Endothelial cell (in vitro differentiated cells): ENCODE measurements at regions not wholly inside any gene's neighbourhood (a gene's known extent, or its start where the extent isn't known, plus 50 kb on each side); places are given as distances from the start of the nearest gene placed in this dataset.

Experiments
- DNase-seq: peaks from one replicate; pipeline ENCODE4 v3.0.0; 2021; ENCODE audit warnings: low spot score
- H3K27ac Mint-ChIP-seq: one replicate; pipeline ENCODE4 v1.8.0; 2021; ENCODE audit warnings: mixed read lengths, inconsistent platforms; ENCODE audit not compliant: unreplicated experiment
- H3K27me3 Mint-ChIP-seq: one replicate; pipeline ENCODE4 v1.8.0; 2021; ENCODE audit warnings: mild to moderate bottlenecking, moderate library complexity, mixed read lengths, inconsistent platforms; ENCODE audit not compliant: unreplicated experiment
- H3K36me3 Mint-ChIP-seq: one replicate; pipeline ENCODE4 v1.8.0; 2021; ENCODE audit warnings: mild to moderate bottlenecking, low read depth, mixed read lengths, inconsistent platforms; ENCODE audit not compliant: unreplicated experiment
- H3K4me1 Mint-ChIP-seq: one replicate; pipeline ENCODE4 v1.8.0; 2021; ENCODE audit warnings: mild to moderate bottlenecking, mixed read lengths, inconsistent platforms; ENCODE audit not compliant: unreplicated experiment
- H3K4me3 Mint-ChIP-seq: one replicate; pipeline ENCODE4 v1.8.0; 2021; ENCODE audit warnings: mild to moderate bottlenecking, mixed read lengths, inconsistent platforms; ENCODE audit not compliant: unreplicated experiment
- H3K9me3 Mint-ChIP-seq: one replicate; pipeline ENCODE4 v1.8.0; 2021; ENCODE audit warnings: mixed read lengths, inconsistent platforms; ENCODE audit not compliant: unreplicated experiment
- CTCF ChIP-seq: fragments of 200-600 bp; sonication (generic); IDR thresholded peaks from one replicate; pipeline ENCODE4 v1.5.0; 2021; ENCODE audit warnings: antibody characterized with exemption; ENCODE audit not compliant: unreplicated experiment

DNA sequence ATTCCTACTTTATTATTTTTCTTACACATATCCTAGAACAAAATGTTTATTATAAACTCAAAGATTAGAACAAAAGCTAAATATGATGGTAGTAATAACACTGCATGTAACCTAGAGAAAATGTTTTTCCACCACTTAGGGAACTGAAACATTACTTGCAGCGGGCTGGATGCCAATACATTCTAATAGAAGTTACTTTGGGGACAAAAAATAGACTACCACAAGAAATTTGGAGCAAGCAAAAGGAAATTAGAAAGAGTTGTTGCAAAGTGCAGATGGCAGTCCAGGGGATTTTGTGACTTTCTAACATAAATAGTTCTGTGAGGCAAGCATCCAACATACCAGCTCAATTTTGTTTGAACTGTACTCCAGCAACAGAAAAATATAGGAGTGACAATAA lies 255.3 kb upstream of the GRIN3A start:
- Mint-ChIP-seq H3K4me1 (no peaks in the 10 kb centered on the region), H3K4me3 (no peak overlapping the region), H3K27me3 (peaks cover 3% of the 10 kb centered on the region), H3K36me3 (peaks cover 3% of the 10 kb centered on the region), H3K27ac (no peak overlapping the region), H3K9me3 (peaks cover 22% of the 10 kb centered on the region)
- DNase-seq: no peak
- TF ChIP-seq CTCF: no peak

DNA sequence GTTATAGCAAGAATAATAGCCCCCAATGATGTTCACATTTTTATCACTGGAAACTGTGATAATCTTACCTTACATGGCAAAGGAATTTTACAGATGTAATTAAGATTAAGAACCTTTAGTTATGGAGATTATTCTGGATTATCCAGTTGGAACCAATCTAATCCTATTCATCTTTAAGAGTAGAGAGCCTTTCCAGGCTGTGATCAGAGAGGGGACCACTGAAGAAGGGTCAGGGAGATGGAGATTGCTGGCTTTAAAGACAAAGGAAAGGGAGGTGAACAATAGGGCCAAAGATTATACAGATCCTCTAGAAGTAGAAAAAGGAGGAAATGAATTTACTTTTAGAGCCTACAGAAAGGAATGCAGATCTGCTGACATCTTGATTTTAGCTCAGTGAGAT lies 253.5 kb upstream of the GRIN3A start:
- no peaks in the 10 kb centered on the region for H3K27me3 Mint-ChIP-seq
- peaks cover 16% of the 10 kb centered on the region for H3K9me3 Mint-ChIP-seq
- no peaks in the 10 kb centered on the region for H3K4me1 Mint-ChIP-seq
- no peaks in the 10 kb centered on the region for H3K36me3 Mint-ChIP-seq
- no peak overlapping the region for H3K27ac Mint-ChIP-seq
- no peak for DNase-seq
- no peak for TF ChIP-seq CTCF
- no peak overlapping the region for H3K4me3 Mint-ChIP-seq

- no peak for DNase-seq
- no peak overlapping the region for H3K4me3 Mint-ChIP-seq
- no peak overlapping the region for H3K27ac Mint-ChIP-seq
- no peaks in the 10 kb centered on the region for H3K27me3 Mint-ChIP-seq
- H3K4me1 Mint-ChIP-seq: no peaks in the 10 kb centered on the region
- peaks cover 5% of the 10 kb centered on the region for H3K9me3 Mint-ChIP-seq
- no peaks in the 10 kb centered on the region for H3K36me3 Mint-ChIP-seq
- peak; percentile 71 for TF ChIP-seq CTCF
These were observed 239.3 kb upstream of the GRIN3A start for GRCh38 chr9:101977614-101978210.

DNA sequence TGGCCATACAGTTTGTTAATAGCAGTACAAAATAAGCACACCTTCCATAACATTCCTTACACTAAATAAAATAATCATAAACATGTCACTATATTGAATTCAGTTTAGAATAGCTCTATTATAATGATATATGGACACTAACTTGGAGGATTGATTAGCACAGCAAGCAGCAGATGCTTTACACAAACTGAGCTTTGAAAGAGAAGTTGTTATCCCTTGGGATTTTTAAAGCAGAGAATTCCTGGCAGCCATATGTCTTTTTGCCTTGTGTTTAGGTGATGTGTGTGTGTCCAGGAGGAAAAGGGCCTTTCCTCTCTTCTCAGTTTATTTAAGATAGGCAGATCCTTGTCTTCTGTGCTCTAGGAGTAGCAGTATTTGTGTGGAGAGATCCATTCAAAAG lies 232.2 kb upstream of the GRIN3A start:
- H3K27ac Mint-ChIP-seq: no peak overlapping the region
- peaks cover 11% of the 10 kb centered on the region for H3K9me3 Mint-ChIP-seq
- no peaks in the 10 kb centered on the region for H3K36me3 Mint-ChIP-seq
- peaks cover 1% of the 10 kb centered on the region for H3K27me3 Mint-ChIP-seq
- no peaks in the 10 kb centered on the region for H3K4me1 Mint-ChIP-seq
- TF ChIP-seq CTCF: no peak
- DNase-seq: no peak
- no peak overlapping the region for H3K4me3 Mint-ChIP-seq

GRCh38 chr9:101968392-101968791 lies 229.9 kb upstream of the GRIN3A start:
- H3K36me3 Mint-ChIP-seq: no peaks in the 10 kb centered on the region
- no peak for DNase-seq
- no peak for TF ChIP-seq CTCF
- H3K27ac Mint-ChIP-seq: no peak overlapping the region
- H3K4me3 Mint-ChIP-seq: no peak overlapping the region
- no peaks in the 10 kb centered on the region for H3K4me1 Mint-ChIP-seq
- H3K9me3 Mint-ChIP-seq: peaks cover 11% of the 10 kb centered on the region
- peaks cover 1% of the 10 kb centered on the region for H3K27me3 Mint-ChIP-seq
